ENCODE measurements at regions not wholly inside any gene's neighbourhood (a gene's known extent, or its start where the extent isn't known, plus 50 kb on each side); places are given as distances from the start of the nearest gene placed in this dataset.

DNA sequence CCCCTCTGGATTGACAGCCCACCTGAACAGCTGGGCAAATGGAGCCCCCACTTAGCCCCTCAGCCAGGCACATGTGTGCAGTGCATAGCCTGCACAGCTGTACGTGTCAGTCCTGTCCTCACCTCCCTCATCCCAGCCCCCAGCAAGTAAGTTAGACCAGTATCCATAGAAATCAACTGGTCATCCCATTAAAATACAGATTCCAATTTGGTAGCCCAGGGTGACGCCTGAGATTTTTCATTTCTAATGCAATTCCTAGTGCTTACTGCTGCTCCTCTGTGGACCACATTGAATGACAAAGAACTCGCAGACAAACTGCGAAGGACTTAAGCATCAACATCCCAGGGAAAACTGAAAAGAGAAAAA lies 99.0 kb upstream of the GJB5 start:
- no peaks in the 10 kb centered on the region for H3K36me3 ChIP-seq (ENCODE audit: control insufficient read depth, insufficient read depth, low read length)
- peaks cover 6% of the 10 kb centered on the region for H3K27me3 ChIP-seq (ENCODE audit: control insufficient read depth, insufficient read depth, low read length)
- H3K9me3 ChIP-seq (ENCODE audit: control insufficient read depth, insufficient read depth, low read depth, low read length): no peaks in the 10 kb centered on the region
- ChIA-PET CTCF (no interaction called here), POLR2A (no interaction called here)
- no peaks in the 10 kb centered on the region for H3K4me1 ChIP-seq (ENCODE audit: control insufficient read depth, insufficient read depth, low read length)
- H3K4me3 ChIP-seq (ENCODE audit: low read depth in 2 of 2, low read length in 2 of 2): no peak overlapping the region
- ATAC-seq (no peak), DNase-seq (ENCODE audit: low read depth, low spot score) (no peak)
- intact Hi-C loops (cut with micrococcal nuclease; ENCODE audit: unreplicated experiment) (no loop called here), in situ Hi-C loops (cut with HindIII; ENCODE audit: low pct_unique_long_range_greater_than_20kb, low sequenced_read_pairs) (no loop called here)
- no peak for TF ChIP-seq TCF7L2 (IDR thresholded peaks at IDR 0.05; ENCODE audit: low read depth, low read length)
- no peak for TF ChIP-seq POLR2AphosphoS5 (IDR thresholded peaks at IDR 0.05; ENCODE audit: low read depth, low read length)
- TF ChIP-seq SIN3A (IDR thresholded peaks at IDR 0.05; ENCODE audit: borderline replicate concordance, insufficient read depth, low read depth, low read length): no peak
- TF ChIP-seq, protein P1, sequence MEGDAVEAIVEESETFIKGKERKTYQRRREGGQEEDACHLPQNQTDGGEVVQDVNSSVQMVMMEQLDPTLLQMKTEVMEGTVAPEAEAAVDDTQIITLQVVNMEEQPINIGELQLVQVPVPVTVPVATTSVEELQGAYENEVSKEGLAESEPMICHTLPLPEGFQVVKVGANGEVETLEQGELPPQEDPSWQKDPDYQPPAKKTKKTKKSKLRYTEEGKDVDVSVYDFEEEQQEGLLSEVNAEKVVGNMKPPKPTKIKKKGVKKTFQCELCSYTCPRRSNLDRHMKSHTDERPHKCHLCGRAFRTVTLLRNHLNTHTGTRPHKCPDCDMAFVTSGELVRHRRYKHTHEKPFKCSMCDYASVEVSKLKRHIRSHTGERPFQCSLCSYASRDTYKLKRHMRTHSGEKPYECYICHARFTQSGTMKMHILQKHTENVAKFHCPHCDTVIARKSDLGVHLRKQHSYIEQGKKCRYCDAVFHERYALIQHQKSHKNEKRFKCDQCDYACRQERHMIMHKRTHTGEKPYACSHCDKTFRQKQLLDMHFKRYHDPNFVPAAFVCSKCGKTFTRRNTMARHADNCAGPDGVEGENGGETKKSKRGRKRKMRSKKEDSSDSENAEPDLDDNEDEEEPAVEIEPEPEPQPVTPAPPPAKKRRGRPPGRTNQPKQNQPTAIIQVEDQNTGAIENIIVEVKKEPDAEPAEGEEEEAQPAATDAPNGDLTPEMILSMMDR (IDR thresholded peaks at IDR 0.05): no peak
- TF ChIP-seq, protein P2, sequence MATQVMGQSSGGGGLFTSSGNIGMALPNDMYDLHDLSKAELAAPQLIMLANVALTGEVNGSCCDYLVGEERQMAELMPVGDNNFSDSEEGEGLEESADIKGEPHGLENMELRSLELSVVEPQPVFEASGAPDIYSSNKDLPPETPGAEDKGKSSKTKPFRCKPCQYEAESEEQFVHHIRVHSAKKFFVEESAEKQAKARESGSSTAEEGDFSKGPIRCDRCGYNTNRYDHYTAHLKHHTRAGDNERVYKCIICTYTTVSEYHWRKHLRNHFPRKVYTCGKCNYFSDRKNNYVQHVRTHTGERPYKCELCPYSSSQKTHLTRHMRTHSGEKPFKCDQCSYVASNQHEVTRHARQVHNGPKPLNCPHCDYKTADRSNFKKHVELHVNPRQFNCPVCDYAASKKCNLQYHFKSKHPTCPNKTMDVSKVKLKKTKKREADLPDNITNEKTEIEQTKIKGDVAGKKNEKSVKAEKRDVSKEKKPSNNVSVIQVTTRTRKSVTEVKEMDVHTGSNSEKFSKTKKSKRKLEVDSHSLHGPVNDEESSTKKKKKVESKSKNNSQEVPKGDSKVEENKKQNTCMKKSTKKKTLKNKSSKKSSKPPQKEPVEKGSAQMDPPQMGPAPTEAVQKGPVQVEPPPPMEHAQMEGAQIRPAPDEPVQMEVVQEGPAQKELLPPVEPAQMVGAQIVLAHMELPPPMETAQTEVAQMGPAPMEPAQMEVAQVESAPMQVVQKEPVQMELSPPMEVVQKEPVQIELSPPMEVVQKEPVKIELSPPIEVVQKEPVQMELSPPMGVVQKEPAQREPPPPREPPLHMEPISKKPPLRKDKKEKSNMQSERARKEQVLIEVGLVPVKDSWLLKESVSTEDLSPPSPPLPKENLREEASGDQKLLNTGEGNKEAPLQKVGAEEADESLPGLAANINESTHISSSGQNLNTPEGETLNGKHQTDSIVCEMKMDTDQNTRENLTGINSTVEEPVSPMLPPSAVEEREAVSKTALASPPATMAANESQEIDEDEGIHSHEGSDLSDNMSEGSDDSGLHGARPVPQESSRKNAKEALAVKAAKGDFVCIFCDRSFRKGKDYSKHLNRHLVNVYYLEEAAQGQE (IDR thresholded peaks at IDR 0.05; ENCODE audit: insufficient read depth in 1 of 2, low read depth in 2 of 2, low read length in 1 of 2): no peak
- BruUV-seq (replicated peaks): no TSS peak
- H3K27ac ChIP-seq (ENCODE audit: low read length): no peak overlapping the region

DNA sequence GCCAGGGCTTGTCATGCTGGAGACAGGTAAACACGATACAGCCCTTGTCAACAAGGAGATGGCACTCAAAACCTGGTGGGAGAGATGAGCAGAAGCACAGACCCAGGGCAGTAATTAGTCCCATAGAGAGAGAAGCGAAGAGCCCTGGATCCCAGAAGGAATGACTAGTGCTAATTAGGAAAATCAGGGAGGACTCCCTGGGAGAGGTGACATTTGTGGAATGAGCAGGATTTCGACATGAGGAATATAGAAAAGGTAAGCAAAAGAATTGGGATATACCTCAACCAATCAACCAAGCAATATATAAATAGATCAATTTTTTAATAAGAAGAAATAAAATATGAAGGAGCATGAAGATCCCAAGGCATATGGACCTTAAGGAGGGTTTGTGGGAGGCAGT lies 98.5 kb upstream of the GJB5 start:
- no peaks in the 10 kb centered on the region for H3K9me3 ChIP-seq (ENCODE audit: control insufficient read depth, insufficient read depth, low read depth, low read length)
- in situ Hi-C loops (cut with HindIII; ENCODE audit: low pct_unique_long_range_greater_than_20kb, low sequenced_read_pairs) (no loop called here), intact Hi-C loops (cut with micrococcal nuclease; ENCODE audit: unreplicated experiment) (no loop called here)
- H3K36me3 ChIP-seq (ENCODE audit: control insufficient read depth, insufficient read depth, low read length): no peaks in the 10 kb centered on the region
- H3K27ac ChIP-seq (ENCODE audit: low read length): no peak overlapping the region
- ChIA-PET POLR2A (no interaction called here), CTCF (no interaction called here)
- no peak overlapping the region for H3K4me3 ChIP-seq (ENCODE audit: low read depth in 2 of 2, low read length in 2 of 2)
- ATAC-seq: no peak
- no peak for DNase-seq (ENCODE audit: low read depth, low spot score)
- TF ChIP-seq, protein P1 (IDR thresholded peaks at IDR 0.05): no peak
- TF ChIP-seq, protein P2 (IDR thresholded peaks at IDR 0.05; ENCODE audit: insufficient read depth in 1 of 2, low read depth in 2 of 2, low read length in 1 of 2): no peak
- no TSS peak for BruUV-seq (replicated peaks)
- H3K4me1 ChIP-seq (ENCODE audit: control insufficient read depth, insufficient read depth, low read length): no peaks in the 10 kb centered on the region
- peaks cover 6% of the 10 kb centered on the region for H3K27me3 ChIP-seq (ENCODE audit: control insufficient read depth, insufficient read depth, low read length)

Data from Panc1 (cell line).